ENCODE measurements at regions not wholly inside any gene's neighbourhood (a gene's known extent, or its start where the extent isn't known, plus 50 kb on each side); places are given as distances from the start of the nearest gene placed in this dataset.

DNA sequence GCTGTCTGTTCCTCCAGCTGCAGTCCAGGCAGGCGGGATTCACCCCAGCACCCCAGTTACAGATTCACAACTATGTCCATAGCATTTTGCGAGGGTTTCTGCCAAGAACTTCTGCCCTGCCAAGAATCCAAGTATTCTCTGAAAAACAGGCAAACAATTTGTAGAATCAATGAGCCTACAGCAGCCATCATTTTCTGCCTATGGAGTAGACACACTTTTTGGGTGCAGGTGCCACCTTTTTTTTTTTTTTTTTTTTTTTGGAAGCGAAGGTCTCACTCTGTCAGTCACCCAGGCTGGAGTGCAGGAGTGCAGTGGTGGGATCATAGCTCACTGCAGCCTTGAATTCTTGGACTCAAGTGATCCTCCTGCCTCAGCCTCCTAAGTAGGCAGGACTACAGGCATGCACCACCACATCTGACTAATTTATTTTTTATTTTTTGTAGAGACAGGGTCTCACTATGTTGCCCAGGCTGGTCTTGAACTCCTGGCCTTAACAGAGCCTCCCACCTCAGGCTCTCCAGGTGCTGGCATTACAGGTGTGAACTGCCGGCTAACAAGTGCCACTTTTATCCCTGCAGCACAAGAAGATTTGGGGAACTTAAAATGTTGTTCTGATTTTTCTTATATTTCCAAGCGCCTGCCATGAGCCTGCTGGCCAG is 195.1 kb downstream of the SNX19 start:
- Histone ChIP-seq H3K4me1 (ENCODE audit: control insufficient read depth in 2 of 2, insufficient read depth in 2 of 2, low read length in 2 of 2) (no peaks in the 10 kb centered on the region), H3K9me3 (ENCODE audit: control extremely low read depth in 1 of 3, control insufficient read depth in 2 of 3, insufficient read depth in 1 of 3, low read length in 2 of 3) (no peaks in the 10 kb centered on the region), H3K36me3 (replicated peaks in 1 of 2; ENCODE audit: control extremely low read depth in 1 of 2, control insufficient read depth in 1 of 2, extremely low read depth in 1 of 2, insufficient read depth in 2 of 2, low read length in 1 of 2) (no peaks in the 10 kb centered on the region), H3K79me2 (ENCODE audit: control insufficient read depth, insufficient read depth, low read length) (no peaks in the 10 kb centered on the region), H3K4me3 (ENCODE audit: control extremely low read depth in 1 of 5, extremely low read depth in 1 of 5, insufficient read depth in 1 of 5, low read depth in 2 of 5, low read length in 4 of 5) (no peak overlapping the region), H3K4me2 (replicated peaks; ENCODE audit: low read depth, low read length, poor library complexity, severe bottlenecking) (no peak overlapping the region), H3K27me3 (replicated peaks in 1 of 4; ENCODE audit: control extremely low read depth in 1 of 4, control insufficient read depth in 3 of 4, insufficient read depth in 4 of 4, low read length in 3 of 4) (no peaks in the 10 kb centered on the region), H2AFZ (ENCODE audit: insufficient read depth, low read depth, low read length, poor library complexity, severe bottlenecking) (no peak overlapping the region), H4K20me1 (ENCODE audit: control insufficient read depth, insufficient read depth, low read length, poor library complexity, severe bottlenecking) (no peaks in the 10 kb centered on the region), H3K27ac (ENCODE audit: low read length in 2 of 2) (no peak overlapping the region), H3K9ac (ENCODE audit: low read length) (no peak overlapping the region)
- no peak overlapping the region for H3K4me3 Mint-ChIP-seq
- H3K27ac Mint-ChIP-seq = no peak overlapping the region
- intact Hi-C loops (cut with micrococcal nuclease) = no loop called here
- H3K9me3 Mint-ChIP-seq (ENCODE audit: insufficient read depth) = no peaks in the 10 kb centered on the region
- CTCF ChIA-PET = no interaction called here
- 100% methylated on average over 3 of the region's 5 CpGs for WGBS (ENCODE audit: insufficient coverage)
- no peak for ATAC-seq (ENCODE audit: low read depth)
- no peaks in the 10 kb centered on the region for H3K27me3 Mint-ChIP-seq
- no peak for DNase-seq
- TF ChIP-seq EZH2 (IDR thresholded peaks at IDR 0.05; ENCODE audit: borderline replicate concordance, insufficient read depth, low read depth, low read length, poor library complexity, severe bottlenecking) = no peak
- TF ChIP-seq, protein P1, sequence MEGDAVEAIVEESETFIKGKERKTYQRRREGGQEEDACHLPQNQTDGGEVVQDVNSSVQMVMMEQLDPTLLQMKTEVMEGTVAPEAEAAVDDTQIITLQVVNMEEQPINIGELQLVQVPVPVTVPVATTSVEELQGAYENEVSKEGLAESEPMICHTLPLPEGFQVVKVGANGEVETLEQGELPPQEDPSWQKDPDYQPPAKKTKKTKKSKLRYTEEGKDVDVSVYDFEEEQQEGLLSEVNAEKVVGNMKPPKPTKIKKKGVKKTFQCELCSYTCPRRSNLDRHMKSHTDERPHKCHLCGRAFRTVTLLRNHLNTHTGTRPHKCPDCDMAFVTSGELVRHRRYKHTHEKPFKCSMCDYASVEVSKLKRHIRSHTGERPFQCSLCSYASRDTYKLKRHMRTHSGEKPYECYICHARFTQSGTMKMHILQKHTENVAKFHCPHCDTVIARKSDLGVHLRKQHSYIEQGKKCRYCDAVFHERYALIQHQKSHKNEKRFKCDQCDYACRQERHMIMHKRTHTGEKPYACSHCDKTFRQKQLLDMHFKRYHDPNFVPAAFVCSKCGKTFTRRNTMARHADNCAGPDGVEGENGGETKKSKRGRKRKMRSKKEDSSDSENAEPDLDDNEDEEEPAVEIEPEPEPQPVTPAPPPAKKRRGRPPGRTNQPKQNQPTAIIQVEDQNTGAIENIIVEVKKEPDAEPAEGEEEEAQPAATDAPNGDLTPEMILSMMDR (IDR thresholded peaks at IDR 0.05) = no peak
- H3K4me1 Mint-ChIP-seq = no peaks in the 10 kb centered on the region
- POLR2A ChIA-PET = no interaction called here

DNA sequence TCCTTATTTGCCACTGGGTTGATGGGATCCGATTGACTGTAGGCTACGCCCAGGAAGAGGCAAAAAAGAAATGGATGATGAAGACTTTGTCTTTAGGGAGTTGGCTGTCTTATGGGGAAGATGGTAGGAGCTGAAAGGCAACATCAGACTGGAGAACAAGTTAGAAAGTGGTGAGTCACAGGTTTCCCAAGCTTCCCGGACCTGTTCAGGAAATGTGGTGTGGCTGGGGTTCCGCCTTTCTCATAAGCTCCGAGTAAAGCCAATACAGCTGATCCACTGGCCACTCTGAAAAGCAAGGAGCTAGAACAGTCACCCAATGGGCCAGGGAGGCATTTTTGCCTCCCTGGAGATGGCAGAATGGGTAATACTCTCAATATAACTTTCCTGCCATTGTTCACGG is 194.5 kb downstream of the SNX19 start:
- intact Hi-C loops (cut with micrococcal nuclease) = no loop called here
- no peaks in the 10 kb centered on the region for H3K9me3 Mint-ChIP-seq (ENCODE audit: insufficient read depth)
- Histone ChIP-seq H3K4me3 (ENCODE audit: control extremely low read depth in 1 of 5, extremely low read depth in 1 of 5, insufficient read depth in 1 of 5, low read depth in 2 of 5, low read length in 4 of 5) (no peak overlapping the region), H3K9me3 (ENCODE audit: control extremely low read depth in 1 of 3, control insufficient read depth in 2 of 3, insufficient read depth in 1 of 3, low read length in 2 of 3) (no peaks in the 10 kb centered on the region), H3K36me3 (replicated peaks in 1 of 2; ENCODE audit: control extremely low read depth in 1 of 2, control insufficient read depth in 1 of 2, extremely low read depth in 1 of 2, insufficient read depth in 2 of 2, low read length in 1 of 2) (no peaks in the 10 kb centered on the region), H4K20me1 (ENCODE audit: control insufficient read depth, insufficient read depth, low read length, poor library complexity, severe bottlenecking) (no peaks in the 10 kb centered on the region), H3K27me3 (replicated peaks in 1 of 4; ENCODE audit: control extremely low read depth in 1 of 4, control insufficient read depth in 3 of 4, insufficient read depth in 4 of 4, low read length in 3 of 4) (no peaks in the 10 kb centered on the region), H3K4me2 (replicated peaks; ENCODE audit: low read depth, low read length, poor library complexity, severe bottlenecking) (no peak overlapping the region), H3K9ac (ENCODE audit: low read length) (no peak overlapping the region), H3K4me1 (ENCODE audit: control insufficient read depth in 2 of 2, insufficient read depth in 2 of 2, low read length in 2 of 2) (no peaks in the 10 kb centered on the region), H2AFZ (ENCODE audit: insufficient read depth, low read depth, low read length, poor library complexity, severe bottlenecking) (no peak overlapping the region), H3K79me2 (ENCODE audit: control insufficient read depth, insufficient read depth, low read length) (no peaks in the 10 kb centered on the region), H3K27ac (ENCODE audit: low read length in 2 of 2) (no peak overlapping the region)
- WGBS (ENCODE audit: insufficient coverage) = 82% methylated on average over 5 of the region's 6 CpGs
- POLR2A ChIA-PET = no interaction called here
- no peaks in the 10 kb centered on the region for H3K27me3 Mint-ChIP-seq
- H3K4me1 Mint-ChIP-seq = no peaks in the 10 kb centered on the region
- no peak for TF ChIP-seq EZH2 (IDR thresholded peaks at IDR 0.05; ENCODE audit: borderline replicate concordance, insufficient read depth, low read depth, low read length, poor library complexity, severe bottlenecking)
- TF ChIP-seq, protein P1 (IDR thresholded peaks at IDR 0.05) = no peak
- no peak overlapping the region for H3K4me3 Mint-ChIP-seq
- no peak for ATAC-seq (ENCODE audit: low read depth)
- no peak overlapping the region for H3K27ac Mint-ChIP-seq
- DNase-seq = no peak
- CTCF ChIA-PET = no interaction called here

Data from B cell (primary cell).